ENCODE measurements at regions not wholly inside any gene's neighbourhood (a gene's known extent, or its start where the extent isn't known, plus 50 kb on each side); places are given as distances from the start of the nearest gene placed in this dataset.
A peak's percentile ranks its signal among the peaks of the same experiment; 100 is the strongest.
"Not testable (repeated sequence)": the region's sequence is repeated elsewhere in the genome, so short reads cannot be mapped to it uniquely, and the experiment has no call there.

GRCh38 chr3:11739706-11740105 is 96.0 kb upstream of the VGLL4 start:
- no peak for DNase-seq

- DNase-seq: no peak
These were observed 95.4 kb upstream of the VGLL4 start for GRCh38 chr3:11739123-11739522.

GRCh38 chr3:11737742-11738141 is 94.0 kb upstream of the VGLL4 start:
- DNase-seq: no peak

- DNase-seq: no peak
These were observed 92.6 kb upstream of the VGLL4 start for GRCh38 chr3:11736136-11736833.

- DNase-seq: no peak
These were observed 91.9 kb upstream of the VGLL4 start for GRCh38 chr3:11735638-11736037.

GRCh38 chr3:11735111-11735510 is 91.4 kb upstream of the VGLL4 start:
- DNase-seq: not testable (repeated sequence)

- no peak for DNase-seq
These were observed 90.2 kb upstream of the VGLL4 start for GRCh38 chr3:11733914-11734313.

- no peak for DNase-seq
These were observed 83.5 kb upstream of the VGLL4 start for GRCh38 chr3:11727207-11727606.

GRCh38 chr3:11726146-11726545 is 82.4 kb upstream of the VGLL4 start:
- no peak for DNase-seq

- DNase-seq: not testable (repeated sequence)
These were observed 81.6 kb upstream of the VGLL4 start for GRCh38 chr3:11725340-11725641.

GRCh38 chr3:11724615-11725339 is 81.1 kb upstream of the VGLL4 start:
- no peak for DNase-seq

- no peak for DNase-seq
These were observed 77.8 kb upstream of the VGLL4 start for GRCh38 chr3:11721479-11721878.

- DNase-seq: no peak
These were observed 77.2 kb upstream of the VGLL4 start for GRCh38 chr3:11720917-11721411.

- peak; percentile 56 for DNase-seq
These were observed 76.7 kb upstream of the VGLL4 start for GRCh38 chr3:11720304-11720898.

GRCh38 chr3:11719406-11720303 is 75.9 kb upstream of the VGLL4 start:
- peak; percentile 86 for DNase-seq

GRCh38 chr3:11718637-11719405 is 75.1 kb upstream of the VGLL4 start:
- peak; percentile 46 for DNase-seq

GRCh38 chr3:11717768-11718636 is 74.3 kb upstream of the VGLL4 start:
- no peak for DNase-seq

- DNase-seq: no peak
These were observed 73.6 kb upstream of the VGLL4 start for GRCh38 chr3:11717301-11717700.

- DNase-seq: no peak
These were observed 73.0 kb upstream of the VGLL4 start for GRCh38 chr3:11716573-11717290.

- no peak for DNase-seq
These were observed 69.5 kb upstream of the VGLL4 start for GRCh38 chr3:11713171-11713570.

- no peak for DNase-seq
These were observed 68.9 kb upstream of the VGLL4 start for GRCh38 chr3:11712646-11713045.

Measured in CD4-positive, alpha-beta T cell treated with Interleukin-12 subunit alpha and Interleukin-12 subunit beta, for 1 hour (primary cell).